GM12892 (cell line): ENCODE measurements at regions not wholly inside any gene's neighbourhood (a gene's known extent, or its start where the extent isn't known, plus 50 kb on each side); places are given as distances from the start of the nearest gene placed in this dataset.

ENCODE experiments used
- POLR2A ChIP-seq: IDR thresholded peaks from 2 replicates; pipeline ENCODE4 v1.6.1; 2011; ENCODE audit warnings: low read depth, low read length, control low read depth
- POLR2AphosphoS5 ChIP-seq: IDR thresholded peaks from 2 replicates; pipeline ENCODE4 v1.6.1; 2011; ENCODE audit warnings: low read depth, low read length, control low read depth
- TAF1 ChIP-seq: IDR thresholded peaks from 2 replicates; pipeline ENCODE4 v1.6.1; 2011; ENCODE audit warnings: low read depth, mild to moderate bottlenecking, control low read depth, low read length, borderline replicate concordance

GRCh38 chr13:61546413-61546812 lies 130.8 kb upstream of the PCDH20 start:
- no peak for TF ChIP-seq POLR2A
- no peak for TF ChIP-seq POLR2AphosphoS5
- no peak for TF ChIP-seq TAF1
